22Rv1 (cell line): ENCODE measurements at regions not wholly inside any gene's neighbourhood (a gene's known extent, or its start where the extent isn't known, plus 50 kb on each side); places are given as distances from the start of the nearest gene placed in this dataset.

ENCODE experiments used
- CTCF ChIP-seq: fragments of 450-650 bp; IDR thresholded peaks from 2 replicates; pipeline ENCODE4 v1.5.1; 2017; ENCODE audit warnings: mild to moderate bottlenecking
- ZFX ChIP-seq: fragments of 450-650 bp; IDR thresholded peaks from 2 replicates; pipeline ENCODE4 v1.6.1; 2017; ENCODE audit warnings: antibody characterized with exemption, borderline replicate concordance

GRCh38 chr2:120402067-120402433, 56.1 kb downstream of the INHBB start:
- TF ChIP-seq CTCF (no peak), ZFX (no peak)
